Retinal pigment epithelial cell (primary cell): ENCODE measurements at regions not wholly inside any gene's neighbourhood (a gene's known extent, or its start where the extent isn't known, plus 50 kb on each side); places are given as distances from the start of the nearest gene placed in this dataset.
A peak's percentile ranks its signal among the peaks of the same experiment; 100 is the strongest.

Experiments
- DNase-seq: peaks from one replicate; pipeline ENCODE4 v3.0.0-alpha.2; 2010; ENCODE audit warnings: low read depth
- H3K4me3 ChIP-seq: 2 replicates; pipeline ENCODE4 v1.5.1; 2011; ENCODE audit warnings: mild to moderate bottlenecking, low read length, control low read depth, moderate library complexity
- CTCF ChIP-seq: conservative IDR thresholded peaks from 2 replicates; pipeline ENCODE4 v1.5.1; 2011; ENCODE audit warnings: low read depth, low read length, control low read depth, inconsistent platforms

- DNase-seq, result no peak
- TF ChIP-seq CTCF, result no peak
Measured at GRCh38 chr15:91584895-91585294, 268.6 kb upstream of the SLCO3A1 start.

GRCh38 chr15:91586560-91586959 is 266.9 kb upstream of the SLCO3A1 start:
- TF ChIP-seq CTCF, result no peak
- no peak for DNase-seq
- no peak overlapping the region for H3K4me3 ChIP-seq

More at GRCh38 chr15:91584895-91585294, 268.6 kb upstream of the SLCO3A1 start:
- H3K4me3 ChIP-seq, result no peak overlapping the region

GRCh38 chr15:91589360-91589759 is 264.1 kb upstream of the SLCO3A1 start:
- no peak for DNase-seq
- peak; percentile 40 for TF ChIP-seq CTCF
- no peak overlapping the region for H3K4me3 ChIP-seq

GRCh38 chr15:91592567-91592966 is 260.9 kb upstream of the SLCO3A1 start:
- DNase-seq, result no peak
- H3K4me3 ChIP-seq, result no peak overlapping the region
- no peak for TF ChIP-seq CTCF

- no peak for TF ChIP-seq CTCF
- DNase-seq, result no peak
- no peak overlapping the region for H3K4me3 ChIP-seq
Measured at GRCh38 chr15:91593067-91593466, 260.4 kb upstream of the SLCO3A1 start.

GRCh38 chr15:91593653-91594052 is 259.9 kb upstream of the SLCO3A1 start:
- no peak for TF ChIP-seq CTCF
- no peak overlapping the region for H3K4me3 ChIP-seq
- no peak for DNase-seq

- H3K4me3 ChIP-seq, result no peak overlapping the region
- no peak for DNase-seq
- no peak for TF ChIP-seq CTCF
Measured at GRCh38 chr15:91599261-91599660, 254.2 kb upstream of the SLCO3A1 start.
